Femur (tissue), 1 donor: ENCODE measurements at regions not wholly inside any gene's neighbourhood (a gene's known extent, or its start where the extent isn't known, plus 50 kb on each side); places are given as distances from the start of the nearest gene placed in this dataset.

Source experiments
- DNase-seq: peaks from one replicate; pipeline ENCODE4 v3.0.0-alpha.2; 2017

DNA sequence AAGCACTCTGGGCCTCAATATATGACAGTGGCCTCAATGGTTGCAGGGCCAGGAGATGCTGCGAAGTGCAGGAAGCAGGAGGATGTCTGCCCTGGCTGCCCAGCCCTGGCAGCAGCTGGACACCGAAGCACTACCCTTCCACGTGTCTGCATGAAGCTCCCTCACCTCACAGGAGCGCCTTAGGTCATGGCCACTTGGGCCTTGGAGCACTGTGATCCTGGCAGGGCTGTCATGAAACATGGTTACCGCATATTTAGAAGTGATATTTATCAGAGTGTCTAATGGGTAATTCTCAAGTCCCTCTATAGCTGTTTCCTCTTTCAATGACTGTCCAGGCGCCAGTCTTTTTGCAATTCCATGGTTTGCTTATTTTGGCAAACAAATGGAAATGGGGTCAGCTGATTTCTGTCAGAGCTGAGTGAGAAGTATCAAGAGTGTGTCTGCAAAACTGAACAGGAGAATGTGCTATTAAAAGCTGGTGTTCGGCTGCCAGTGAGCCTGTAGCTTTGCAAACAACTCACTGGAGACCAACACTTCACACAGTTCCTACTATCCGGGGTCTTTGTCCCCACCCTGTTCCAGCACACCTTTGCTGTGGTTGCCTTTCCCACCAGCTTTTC, 285.9 kb downstream of the KIF4B start:
- no peak for DNase-seq

DNA sequence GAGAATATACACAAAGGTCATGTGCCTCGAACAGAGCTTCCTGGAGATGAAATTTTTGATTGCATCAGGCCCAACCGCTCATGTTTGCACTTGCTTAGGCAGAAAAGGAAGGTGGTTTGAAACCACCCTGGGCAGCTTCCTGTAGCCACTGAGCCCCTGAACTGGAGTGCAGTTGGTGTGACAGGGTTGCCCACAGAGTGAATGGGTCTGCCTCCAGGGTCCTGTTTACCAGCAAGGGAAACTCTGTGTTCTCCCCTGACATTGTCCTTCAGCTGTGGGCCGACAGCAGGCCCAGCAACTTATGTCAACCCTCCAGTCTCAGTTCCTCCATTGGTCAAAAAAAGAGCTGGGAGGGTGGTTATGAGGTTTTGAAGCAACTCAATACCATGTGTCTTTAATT, 289.6 kb downstream of the KIF4B start:
- no peak for DNase-seq

DNA sequence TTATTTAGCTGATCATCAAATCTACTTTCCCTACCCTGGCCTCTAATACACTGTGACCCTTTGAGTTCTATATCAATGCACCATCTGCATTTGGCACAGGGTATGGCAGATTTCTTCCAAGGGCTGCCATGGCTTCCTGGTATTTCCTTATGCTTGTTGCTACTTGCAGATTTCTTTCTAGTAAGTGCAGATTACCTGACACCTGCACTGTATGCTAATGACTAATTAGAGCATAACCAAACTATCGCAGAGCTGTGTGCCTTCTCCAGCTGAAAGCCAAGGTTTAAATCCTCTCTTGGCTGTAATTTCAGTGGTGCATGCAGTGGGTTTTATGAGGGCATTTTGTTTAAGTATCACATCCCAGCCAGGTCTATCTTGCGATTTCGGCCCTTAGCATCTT, 293.7 kb downstream of the KIF4B start:
- DNase-seq = no peak

DNA sequence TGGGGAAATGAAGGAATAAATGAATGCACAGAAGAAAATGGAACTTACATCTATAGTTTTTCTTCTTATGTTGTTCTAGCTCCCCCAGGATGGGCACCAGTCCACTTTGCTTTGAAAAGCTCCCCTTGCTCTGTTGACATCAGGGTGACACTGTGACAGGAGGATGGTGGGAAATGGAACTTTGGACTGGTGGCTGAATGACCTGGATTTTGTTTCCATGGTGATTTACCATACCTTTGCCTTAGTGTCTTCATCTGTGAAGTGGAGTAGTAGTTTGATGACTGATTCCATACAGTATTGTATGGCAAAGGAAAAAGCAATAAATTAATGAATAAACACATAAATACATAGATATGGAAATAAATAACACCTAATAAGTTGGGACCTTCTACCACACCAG, 294.7 kb downstream of the KIF4B start:
- no peak for DNase-seq

DNA sequence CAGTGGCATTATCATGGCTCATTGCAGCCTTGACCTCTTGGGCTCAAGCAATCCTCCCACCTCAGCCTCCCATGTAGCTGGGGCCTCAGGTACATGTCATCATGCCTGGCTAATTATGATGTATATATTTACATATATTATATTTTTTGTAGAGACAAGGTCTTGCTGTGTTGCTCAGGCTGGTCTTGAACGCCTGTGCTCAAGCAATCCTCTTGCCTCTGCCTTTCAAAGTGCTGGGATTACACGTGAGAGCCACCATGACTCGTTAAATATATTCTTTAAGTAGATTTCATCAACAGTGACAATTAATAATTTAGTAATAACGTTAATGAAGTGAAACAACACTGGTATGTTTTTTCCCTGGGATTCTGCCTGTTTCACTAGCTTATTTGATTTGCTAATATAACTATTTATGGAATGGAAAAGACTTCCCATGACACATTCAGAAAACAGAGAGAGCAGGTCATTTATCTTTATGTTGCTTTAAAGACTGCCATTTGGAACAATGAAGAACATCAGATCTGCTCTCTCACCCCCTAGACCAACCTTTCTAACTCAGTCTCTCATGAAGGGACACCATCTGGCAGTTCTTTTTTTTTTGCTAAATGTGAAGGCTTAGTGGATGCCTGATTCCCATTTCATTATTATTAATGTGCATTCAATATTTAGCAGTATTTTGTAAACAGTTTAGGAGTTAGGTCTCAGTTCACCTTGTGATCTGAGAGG, 295.6 kb downstream of the KIF4B start:
- DNase-seq = no peak

DNA sequence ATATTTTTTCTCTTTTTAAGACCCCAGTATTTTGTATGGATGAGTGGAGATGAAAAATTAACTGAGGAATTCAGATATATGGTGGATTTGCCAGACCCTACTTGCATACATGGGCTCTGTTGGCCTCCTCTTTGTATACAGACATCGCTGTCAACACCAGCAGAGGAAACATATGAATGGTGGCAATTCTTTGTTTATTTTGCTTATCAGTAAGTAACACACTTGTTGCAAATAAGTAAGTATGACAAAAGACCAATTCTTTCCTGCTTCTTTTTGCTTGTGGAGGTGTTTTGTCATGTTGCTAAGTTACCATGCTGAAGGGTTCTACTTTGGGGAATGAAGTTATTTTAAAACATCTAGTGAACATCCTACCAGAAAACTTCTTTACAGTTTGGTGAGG, 298.2 kb downstream of the KIF4B start:
- no peak for DNase-seq

DNA sequence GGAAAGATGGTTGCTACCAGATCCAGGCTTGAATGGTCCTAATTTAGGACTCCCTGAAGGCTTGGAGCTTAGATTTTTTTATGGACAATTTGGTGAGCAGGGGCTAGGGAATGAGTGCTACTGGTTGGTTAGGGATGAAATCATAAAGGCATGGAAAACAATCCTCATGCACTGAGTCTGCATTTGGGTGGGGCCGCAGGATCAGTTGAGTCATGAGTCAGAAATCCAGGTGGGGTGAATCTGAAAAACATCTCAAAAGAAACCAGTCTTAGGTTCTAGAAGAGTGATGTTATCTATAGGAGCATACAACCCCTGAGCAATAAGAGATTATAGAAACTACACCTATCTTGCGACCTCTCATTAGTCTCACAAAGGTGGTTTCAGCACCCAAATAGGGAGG, 300.0 kb downstream of the KIF4B start:
- DNase-seq = no peak

DNA sequence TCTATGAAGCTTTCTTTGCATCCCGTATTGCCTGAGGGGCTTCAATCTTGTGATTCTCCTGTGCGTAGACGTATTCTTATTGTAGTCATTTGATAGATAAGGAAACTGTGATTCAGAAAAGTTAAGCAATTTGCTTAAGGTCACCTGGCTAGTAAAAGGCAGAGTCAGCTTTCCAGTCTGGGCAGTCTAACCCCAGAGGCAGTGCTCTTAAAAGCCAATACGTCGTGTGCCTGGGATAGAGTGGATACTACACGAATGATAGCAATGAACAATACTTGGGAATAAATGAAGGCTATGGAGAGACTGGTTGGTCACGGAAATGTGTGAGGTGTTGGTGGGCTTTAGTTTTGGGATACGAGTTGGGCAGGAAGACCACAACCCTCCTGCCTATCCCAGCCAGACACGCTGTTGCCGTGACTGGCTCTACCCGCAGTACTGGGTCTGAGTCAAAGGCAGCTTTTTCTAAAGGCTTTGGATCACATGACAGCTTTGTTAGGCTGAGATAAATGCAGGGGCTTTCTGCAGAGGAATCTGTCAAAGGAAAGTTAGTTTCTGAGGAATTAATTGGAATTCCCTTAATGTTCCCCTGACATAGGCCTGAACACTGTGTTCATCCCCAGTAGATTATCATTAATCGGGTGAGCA, 302.6 kb downstream of the KIF4B start:
- DNase-seq = no peak

DNA sequence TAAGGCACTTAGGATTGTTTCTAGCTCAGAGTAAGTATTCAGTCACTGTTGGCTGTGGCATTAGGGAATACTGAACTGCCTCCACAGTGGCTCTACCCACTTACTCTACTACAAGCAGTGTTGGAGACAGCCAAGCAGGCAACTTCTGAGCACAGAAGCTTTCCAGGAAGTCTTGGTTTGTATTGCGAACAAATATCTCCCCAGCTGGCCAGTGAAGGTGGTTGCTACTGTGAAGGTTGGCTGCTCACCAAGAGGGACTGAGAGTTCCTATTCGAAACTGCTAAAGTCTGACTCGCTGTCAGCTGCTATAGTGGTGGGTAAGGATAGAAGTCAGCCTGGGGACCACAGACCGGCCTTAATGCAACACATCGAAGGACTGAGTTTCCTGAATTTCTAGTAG, 319.1 kb downstream of the KIF4B start:
- no peak for DNase-seq

DNA sequence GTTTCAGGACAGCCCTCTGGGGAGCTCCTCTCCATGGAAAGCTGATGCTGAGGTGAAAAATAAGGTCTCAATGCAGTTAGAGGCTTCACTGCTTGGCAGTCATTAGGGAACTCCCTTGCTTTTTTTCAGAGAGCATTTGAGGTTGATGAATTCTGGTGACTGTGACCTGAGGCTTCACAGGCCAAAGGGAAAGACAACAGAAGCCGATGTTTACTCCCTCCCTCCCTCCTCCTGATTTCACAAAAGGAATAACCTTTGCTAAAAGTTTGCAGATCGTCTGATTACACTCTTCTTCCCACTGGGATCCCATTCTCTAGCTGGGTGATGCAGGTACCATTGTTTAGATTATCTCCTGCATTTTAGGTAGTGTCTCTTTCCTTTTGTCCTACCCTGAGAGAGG, 329.4 kb downstream of the KIF4B start:
- DNase-seq = no peak

DNA sequence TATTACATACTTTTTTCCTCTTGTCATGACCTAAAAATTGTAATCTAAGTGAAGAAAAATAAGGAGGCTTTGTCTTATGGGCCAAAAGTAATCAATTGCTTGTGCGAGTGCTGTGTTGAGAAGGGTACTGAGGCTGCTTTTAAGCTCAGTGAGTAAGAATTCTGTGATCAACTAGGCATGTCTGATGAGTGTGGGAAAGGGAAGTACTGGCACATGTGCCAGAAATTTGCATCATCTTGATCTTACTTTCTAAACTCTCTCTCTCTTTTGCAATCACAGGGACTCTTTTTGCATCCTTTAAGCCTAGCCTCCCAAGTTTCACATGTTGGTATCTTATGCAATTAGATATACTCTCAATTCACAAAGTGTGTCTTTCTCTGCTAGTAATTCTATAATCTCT, 329.9 kb downstream of the KIF4B start:
- DNase-seq = no peak

DNA sequence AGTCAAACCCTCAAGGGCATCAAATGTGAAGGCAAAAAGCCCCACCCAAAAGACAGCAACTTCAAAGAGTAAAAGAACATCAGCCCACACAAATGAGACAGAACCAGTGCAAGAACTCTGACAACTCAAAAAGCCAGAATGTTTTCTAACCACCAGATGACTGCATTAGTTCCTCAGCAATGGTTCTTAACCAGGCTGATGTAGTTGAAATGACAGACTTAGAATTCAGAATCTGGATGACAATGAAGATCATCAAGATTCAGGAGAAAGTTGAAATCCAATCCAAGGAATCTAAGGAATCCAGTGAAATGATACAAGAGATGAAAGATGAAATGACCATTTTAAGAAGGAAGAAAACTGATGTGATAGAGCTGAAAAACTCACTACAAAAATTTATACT, 339.7 kb downstream of the KIF4B start:
- DNase-seq = no peak

DNA sequence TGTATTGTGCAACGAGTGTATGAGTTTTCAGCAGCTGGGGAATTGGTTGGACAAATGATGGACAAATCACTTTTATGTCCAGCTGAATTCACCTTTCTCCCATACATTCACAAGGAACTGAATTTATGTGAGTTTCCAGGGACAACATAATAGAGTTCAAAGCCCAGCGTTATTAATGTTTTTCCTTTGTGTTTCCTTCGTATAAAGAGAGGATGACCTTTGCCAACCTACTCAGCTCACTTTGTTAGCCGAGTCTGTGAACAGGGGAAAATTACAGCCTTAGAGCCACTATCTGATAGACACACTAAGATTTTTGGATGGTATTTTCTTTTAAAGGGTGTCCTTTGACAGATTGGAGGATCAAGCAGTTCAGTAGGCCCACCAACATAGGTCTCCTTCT, 352.5 kb downstream of the KIF4B start:
- no peak for DNase-seq

DNA sequence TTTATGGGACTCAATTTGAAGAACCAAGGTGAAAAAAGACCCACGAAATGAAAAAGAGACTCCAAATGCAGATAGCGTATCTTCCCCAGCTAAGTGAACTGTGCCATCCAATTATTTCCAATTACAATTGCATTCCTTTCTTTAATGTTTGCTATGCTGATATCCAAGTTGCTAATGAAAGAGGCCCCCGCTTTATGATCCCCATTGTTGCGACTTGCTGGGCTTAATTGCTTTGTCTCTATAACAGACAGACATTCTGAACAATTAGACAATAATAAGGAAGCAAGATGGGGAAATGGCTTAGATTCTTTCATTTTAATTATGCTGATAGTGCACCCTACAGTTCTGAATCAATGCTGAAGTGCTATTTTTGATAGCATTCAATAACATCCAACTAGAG, 354.3 kb downstream of the KIF4B start:
- DNase-seq = no peak

DNA sequence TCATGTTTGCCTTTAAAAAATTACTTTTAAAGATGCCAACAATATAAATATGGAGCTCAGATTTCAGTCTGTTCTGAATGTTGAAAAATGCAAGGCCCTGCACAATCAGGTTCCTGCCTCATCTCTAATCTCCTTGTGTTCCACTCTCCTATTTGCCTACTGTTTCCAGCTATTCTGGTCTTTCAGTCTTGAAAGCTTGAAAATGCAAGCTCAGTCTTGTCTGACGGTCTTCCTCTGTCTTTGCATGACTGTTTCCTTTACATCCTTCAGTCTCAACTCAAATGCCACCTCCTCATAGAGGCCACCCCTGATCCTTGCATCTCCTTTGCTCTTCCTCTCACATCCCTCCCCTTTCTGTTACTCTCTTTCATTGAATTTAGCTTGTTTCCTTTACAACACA, 354.9 kb downstream of the KIF4B start:
- no peak for DNase-seq

DNA sequence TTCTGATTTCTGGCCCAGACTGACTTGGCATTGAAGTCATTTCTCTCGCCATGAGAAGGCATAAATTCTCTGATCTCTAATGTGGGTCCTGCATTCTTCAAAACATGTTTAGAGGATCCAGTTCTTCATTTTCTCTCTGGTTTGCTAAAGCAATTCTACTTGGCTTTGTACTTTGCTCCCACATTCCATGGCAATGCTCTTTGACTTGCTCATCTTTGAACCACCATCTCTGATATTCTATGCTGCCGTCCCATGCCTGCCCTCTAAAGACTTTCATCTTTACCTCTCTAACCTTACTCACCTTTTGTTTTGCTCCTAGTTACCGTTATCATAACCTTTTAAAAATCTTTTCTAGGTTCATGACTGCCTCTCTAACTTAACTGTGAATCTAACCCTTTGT, 366.9 kb downstream of the KIF4B start:
- DNase-seq = no peak

DNA sequence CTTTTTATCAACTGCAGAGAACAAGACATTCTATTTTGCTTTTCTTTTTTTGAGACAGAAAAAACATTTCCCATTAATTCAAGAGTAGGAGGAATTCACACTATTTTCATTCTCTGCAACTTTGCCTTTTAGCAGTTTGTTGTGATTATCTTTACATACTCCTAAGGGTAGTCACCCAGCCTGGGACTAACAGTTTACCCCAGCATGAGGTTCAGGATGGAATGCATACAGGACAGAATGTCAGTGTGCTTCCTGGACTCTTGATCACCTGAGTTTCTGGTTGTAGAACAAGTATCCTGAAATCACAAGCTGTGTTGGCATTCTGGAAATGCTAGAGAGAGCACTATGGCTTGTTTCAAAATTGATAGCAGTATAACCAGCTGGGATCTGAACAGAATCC, 368.1 kb downstream of the KIF4B start:
- no peak for DNase-seq

DNA sequence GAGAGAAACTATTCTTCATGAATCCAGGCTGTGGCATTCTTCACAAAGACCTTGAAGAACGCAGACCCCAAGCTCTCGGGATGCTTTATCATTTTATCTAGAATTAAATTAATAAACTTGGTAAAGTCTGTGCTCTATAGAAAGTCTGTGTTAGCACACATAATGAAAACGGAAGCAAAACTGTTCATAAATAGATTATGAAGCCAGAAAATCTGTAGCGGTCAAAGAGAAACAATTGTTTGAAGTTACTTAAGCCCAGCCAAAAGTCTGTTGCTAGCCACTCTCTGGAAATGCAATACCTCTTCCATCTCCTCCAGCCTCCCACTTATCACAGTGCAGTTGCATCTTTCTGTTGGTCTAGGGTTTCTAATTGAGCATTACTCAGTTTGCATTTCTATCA, 375.9 kb downstream of the KIF4B start:
- no peak for DNase-seq

DNA sequence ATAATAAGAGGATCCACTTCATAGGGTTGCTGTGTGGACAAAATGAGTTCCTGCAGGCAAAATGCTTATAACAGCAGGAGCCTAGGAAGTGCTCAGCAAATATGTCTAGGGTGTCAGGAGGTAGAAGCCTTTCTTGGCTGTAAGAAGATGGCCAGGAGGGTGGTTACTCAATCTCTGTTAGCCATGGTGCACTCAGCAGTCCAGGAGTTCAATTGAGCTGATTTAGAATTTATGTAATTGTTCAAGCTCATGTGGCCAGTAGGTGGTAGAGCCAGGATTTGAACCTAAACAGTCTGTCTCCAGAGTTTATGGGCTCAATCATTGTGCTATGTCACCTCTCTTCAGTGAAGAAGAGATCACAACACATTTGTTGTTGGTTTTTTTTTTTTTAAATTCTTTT, 381.2 kb downstream of the KIF4B start:
- DNase-seq = no peak

DNA sequence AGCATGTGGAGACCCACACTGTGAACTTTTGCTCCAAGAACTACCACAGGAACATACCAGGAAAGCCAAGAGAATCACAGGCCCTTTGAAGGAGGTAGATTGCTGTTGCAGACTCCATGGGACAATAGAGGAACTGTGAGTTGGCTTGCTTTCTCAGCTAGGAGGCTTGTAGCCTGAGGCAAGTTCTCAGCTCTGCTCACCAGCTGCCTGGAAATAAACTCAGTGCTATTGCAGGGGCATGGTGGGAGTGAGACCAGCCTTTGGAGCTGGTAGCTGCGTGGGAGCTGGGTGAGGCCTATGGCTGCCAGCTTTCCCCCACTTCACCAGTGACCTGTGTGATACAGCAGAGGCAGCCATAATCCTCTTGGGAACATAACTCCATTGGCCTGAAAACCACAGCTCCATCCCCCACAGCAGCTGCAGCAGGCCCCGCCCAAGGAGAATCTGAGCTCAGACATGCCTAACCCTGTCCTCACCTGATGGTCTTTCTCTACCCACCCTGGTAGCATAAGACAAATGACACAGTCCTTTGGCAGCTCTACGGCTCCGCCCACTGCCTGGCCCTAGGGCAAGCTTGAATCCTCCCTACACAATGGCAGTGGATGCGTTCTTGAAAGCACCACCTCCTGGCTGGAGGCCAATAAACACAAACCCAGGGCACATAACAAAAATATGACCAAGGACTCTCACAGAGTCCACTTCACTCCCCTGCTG, 389.5 kb downstream of the KIF4B start:
- no peak for DNase-seq

DNA sequence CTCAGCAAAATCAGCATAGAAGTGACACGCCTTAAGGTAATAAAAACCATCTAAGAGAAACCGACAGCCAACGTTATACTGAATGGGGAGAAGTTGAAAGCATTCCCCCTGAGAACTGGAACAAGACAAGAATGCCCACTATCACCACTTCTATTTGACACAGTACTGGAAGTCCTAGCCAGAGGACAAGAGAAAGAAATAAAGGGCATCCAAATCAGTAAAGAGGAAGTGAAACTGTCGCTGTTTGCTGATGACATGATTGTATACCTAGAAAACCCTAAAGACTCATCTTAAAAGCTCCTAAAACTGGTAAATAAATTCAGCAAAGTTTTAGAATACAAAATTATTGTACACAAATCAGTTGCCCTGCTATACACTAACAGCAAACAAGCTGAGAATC, 393.3 kb downstream of the KIF4B start:
- no peak for DNase-seq

DNA sequence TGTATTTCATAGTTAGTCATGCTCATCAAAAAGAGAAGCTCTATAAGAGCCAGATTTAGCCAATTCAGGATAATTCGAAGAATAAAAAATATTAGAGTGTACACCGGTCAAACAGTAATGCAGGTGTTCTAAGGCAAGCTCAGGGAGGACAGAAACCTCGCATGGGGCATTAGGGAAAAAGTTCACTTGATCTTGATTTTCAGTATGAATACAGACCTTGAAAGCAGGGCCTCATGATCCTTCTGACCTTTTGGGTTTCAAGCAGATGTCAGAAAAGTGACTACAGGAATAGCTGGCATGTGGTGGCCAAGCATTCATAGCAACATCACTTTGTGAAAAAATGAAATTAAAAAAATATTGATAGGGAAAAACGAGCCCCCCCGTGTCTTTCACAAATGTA, 394.9 kb downstream of the KIF4B start:
- no peak for DNase-seq

DNA sequence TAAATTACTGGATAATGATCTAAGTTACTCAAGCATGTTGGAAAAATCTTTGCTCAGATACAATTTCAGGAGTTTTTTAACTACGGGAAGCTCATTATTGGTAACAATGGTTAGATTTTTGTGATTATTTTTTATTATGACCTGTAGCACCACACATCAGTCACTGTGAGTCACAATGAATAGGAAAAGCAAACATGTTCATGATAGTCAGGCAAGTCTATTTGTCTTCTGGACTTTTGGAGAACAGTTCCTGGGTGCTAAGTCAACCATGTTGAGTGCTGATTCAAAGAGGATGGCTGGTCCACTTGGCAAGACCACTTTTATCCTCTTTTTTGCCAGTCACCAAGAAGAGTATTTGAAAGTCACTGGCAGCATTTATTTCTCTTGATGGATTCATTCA, 403.2 kb downstream of the KIF4B start:
- DNase-seq = no peak

DNA sequence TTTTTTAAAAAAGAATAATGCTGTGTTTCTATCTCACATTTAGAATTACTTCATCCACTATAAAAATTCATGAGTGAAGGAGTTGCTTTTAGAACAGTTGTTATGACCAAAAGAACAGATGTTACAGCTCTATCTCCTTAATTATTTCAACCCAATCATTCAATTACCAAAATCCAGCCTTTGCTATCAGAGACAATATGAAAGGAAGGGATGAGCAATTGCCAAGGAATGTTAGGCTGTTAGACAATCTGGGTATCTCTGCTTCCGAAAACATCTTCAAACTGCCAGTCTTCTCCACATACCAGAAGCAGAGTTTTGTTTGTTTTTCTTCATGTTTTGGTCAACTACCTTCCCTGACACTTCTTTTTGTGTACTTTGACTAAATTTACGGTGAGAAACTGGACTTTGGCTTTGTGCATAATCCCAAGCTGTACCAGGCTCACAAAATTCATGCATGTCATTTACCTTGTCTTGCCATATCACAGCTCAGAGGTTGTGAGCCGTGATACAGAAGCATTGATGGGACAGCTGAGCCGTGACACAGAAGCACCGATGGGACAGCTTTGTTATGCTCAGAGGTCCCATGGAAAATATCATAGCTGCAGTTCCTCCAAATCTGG, 405.5 kb downstream of the KIF4B start:
- DNase-seq = no peak
